H9 (cell line): ENCODE measurements at regions not wholly inside any gene's neighbourhood (a gene's known extent, or its start where the extent isn't known, plus 50 kb on each side); places are given as distances from the start of the nearest gene placed in this dataset.

Experiments
- DNase-seq: peaks from one replicate; pipeline ENCODE4 v3.0.0-alpha.2; 2017
- H2AFZ ChIP-seq: one replicate; pipeline ENCODE4 v1.6.1; 2013; ENCODE audit warnings: mild to moderate bottlenecking, low read length, control low read depth, moderate library complexity
- H2AK5ac ChIP-seq: 2 replicates; pipeline ENCODE4 v1.6.1; 2013; ENCODE audit warnings: low read length, control low read depth, mixed read lengths; ENCODE audit not compliant: insufficient read length
- H2BK120ac ChIP-seq: one replicate; pipeline ENCODE4 v1.6.1; 2013; ENCODE audit warnings: low read depth, mild to moderate bottlenecking, low read length, control low read depth, inconsistent platforms; ENCODE audit not compliant: poor library complexity, severe bottlenecking
- H2BK12ac ChIP-seq: 2 replicates; pipeline ENCODE4 v1.6.1; 2013; ENCODE audit warnings: low read length, control low read depth, mixed read lengths, low read depth; ENCODE audit not compliant: insufficient read length
- H2BK15ac ChIP-seq: 2 replicates; pipeline ENCODE4 v1.6.1; 2013; ENCODE audit warnings: low read depth, low read length, control low read depth
- H2BK20ac ChIP-seq: one replicate; pipeline ENCODE4 v1.6.1; 2013; ENCODE audit warnings: low read depth, mild to moderate bottlenecking, low read length, control low read depth, inconsistent platforms; ENCODE audit not compliant: poor library complexity, severe bottlenecking
- H2BK5ac ChIP-seq: 2 replicates; pipeline ENCODE4 v1.6.1; 2013; ENCODE audit warnings: low read length, control low read depth, mixed read lengths; ENCODE audit not compliant: insufficient read length
- H3K14ac ChIP-seq: 2 replicates; pipeline ENCODE4 v1.6.1; 2013; ENCODE audit warnings: low read length, control low read depth; ENCODE audit not compliant: insufficient read depth
- H3K18ac ChIP-seq: 2 replicates; pipeline ENCODE4 v1.6.1; 2013; ENCODE audit warnings: low read depth, mild to moderate bottlenecking, mixed read lengths, low read length, control low read depth; ENCODE audit not compliant: insufficient read length
- H3K23ac ChIP-seq: 2 replicates; pipeline ENCODE4 v1.6.1; 2013; ENCODE audit warnings: low read length, control low read depth, mixed read lengths, low read depth; ENCODE audit not compliant: insufficient read length
- H3K23me2 ChIP-seq: 2 replicates; pipeline ENCODE4 v1.6.1; 2013; ENCODE audit warnings: low read depth, mild to moderate bottlenecking, mixed read lengths, low read length, control low read depth; ENCODE audit not compliant: insufficient read length, poor library complexity, severe bottlenecking
- H3K27ac ChIP-seq: 2 replicates; pipeline ENCODE4 v1.5.1; 2013; ENCODE audit warnings: low read length, control low read depth, mixed read lengths, low read depth; ENCODE audit not compliant: insufficient read length
- H3K27me3 ChIP-seq: 2 replicates; pipeline ENCODE4 v1.6.1; 2013; ENCODE audit warnings: low read length, control low read depth, inconsistent platforms; ENCODE audit not compliant: insufficient read depth
- H3K4ac ChIP-seq: 2 replicates; pipeline ENCODE4 v1.6.1; 2013; ENCODE audit warnings: low read depth, mild to moderate bottlenecking, control low read depth, inconsistent platforms, low read length, moderate library complexity
- H3K4me1 ChIP-seq: 2 replicates; pipeline ENCODE4 v1.6.1; 2013; ENCODE audit warnings: low read length, control low read depth, inconsistent platforms; ENCODE audit not compliant: insufficient read depth
- H3K4me2 ChIP-seq: 2 replicates; pipeline ENCODE4 v1.6.1; 2013; ENCODE audit warnings: low read length, control low read depth, mixed read lengths; ENCODE audit not compliant: insufficient read length, insufficient read depth
- H3K56ac ChIP-seq: 2 replicates; pipeline ENCODE4 v1.6.1; 2013; ENCODE audit warnings: low read depth, mild to moderate bottlenecking, mixed read lengths, low read length, control low read depth; ENCODE audit not compliant: insufficient read length
- H3K79me1 ChIP-seq: 2 replicates; pipeline ENCODE4 v1.6.1; 2013; ENCODE audit warnings: low read depth, mild to moderate bottlenecking, moderate library complexity, low read length, control low read depth, inconsistent platforms; ENCODE audit not compliant: insufficient read depth, poor library complexity, severe bottlenecking
- H3K79me2 ChIP-seq: 2 replicates; pipeline ENCODE4 v1.6.1; 2013; ENCODE audit warnings: low read length, control low read depth, inconsistent platforms; ENCODE audit not compliant: insufficient read depth
- H3K9ac ChIP-seq: 2 replicates; pipeline ENCODE4 v1.6.1; 2013; ENCODE audit warnings: low read length, control low read depth, mixed read lengths; ENCODE audit not compliant: insufficient read length; ENCODE audit errors: extremely low read depth
- H3K9me3 ChIP-seq: one replicate; pipeline ENCODE4 v1.6.1; 2013; ENCODE audit warnings: low read depth, low read length, inconsistent platforms; ENCODE audit not compliant: control insufficient read depth
- H3T11ph ChIP-seq: one replicate; pipeline ENCODE4 v1.6.1; 2013; ENCODE audit warnings: mild to moderate bottlenecking, low read length, control low read depth, inconsistent platforms
- H4K20me1 ChIP-seq: one replicate; pipeline ENCODE4 v1.6.1; 2013; ENCODE audit not compliant: control insufficient read depth, insufficient read length, insufficient read depth
- H4K5ac ChIP-seq: 2 replicates; pipeline ENCODE4 v1.6.1; 2013; ENCODE audit warnings: low read depth, mild to moderate bottlenecking, mixed read lengths, low read length, control low read depth; ENCODE audit not compliant: insufficient read length
- H4K8ac ChIP-seq: replicated peaks from 2 replicates; pipeline ENCODE4 v1.6.1; 2013; ENCODE audit warnings: low read length, control low read depth, mixed read lengths, low read depth; ENCODE audit not compliant: insufficient read length
- H4K91ac ChIP-seq: 2 replicates; pipeline ENCODE4 v1.6.1; 2013; ENCODE audit warnings: low read depth, mild to moderate bottlenecking, moderate library complexity, mixed read lengths, low read length, control low read depth; ENCODE audit not compliant: insufficient read length
- H3K27ac Mint-ChIP-seq, 3 experiments: 2 replicates in 2 of 3; 3 replicates in 1 of 3; pipeline ENCODE4 v1.8.0; 2020 to 2021; ENCODE audit warnings: mixed read lengths in 3 of 3, mild to moderate bottlenecking in 1 of 3, moderate library complexity in 1 of 3
- H3K27me3 Mint-ChIP-seq: 2 replicates; pipeline ENCODE4 v1.8.0; 2021; ENCODE audit warnings: low read depth, mild to moderate bottlenecking, moderate library complexity, mixed read lengths
- H3K36me3 Mint-ChIP-seq, 3 experiments: 2 replicates in 2 of 3; 3 replicates in 1 of 3; pipeline ENCODE4 v1.8.0; 2020 to 2021; ENCODE audit warnings: low read depth in 3 of 3, mixed read lengths in 3 of 3; ENCODE audit not compliant: insufficient read depth in 1 of 3
- H3K4me1 Mint-ChIP-seq, 2 experiments: 2 replicates each; pipeline ENCODE4 v1.8.0; 2020; ENCODE audit warnings: mixed read lengths in 2 of 2
- H3K4me3 Mint-ChIP-seq, 2 experiments: 2 replicates in 1 of 2; 3 replicates in 1 of 2; pipeline ENCODE4 v1.8.0; 2020 to 2021; ENCODE audit warnings: mild to moderate bottlenecking in 2 of 2, mixed read lengths in 2 of 2, moderate library complexity in 1 of 2
- H3K9me3 Mint-ChIP-seq, 2 experiments: 2 replicates in 1 of 2; 3 replicates in 1 of 2; pipeline ENCODE4 v1.8.0; 2020; ENCODE audit warnings: mild to moderate bottlenecking in 2 of 2, mixed read lengths in 2 of 2, moderate library complexity in 1 of 2
- WGBS: extraction: QIAGEN DNeasy Blood & Tissue Kit; methylation state at CpG from one replicate; pipeline ENCODE4 v1.1.7; 2013; ENCODE audit warnings: missing lambda C conversion rate, low lambda C conversion rate, mixed read lengths; ENCODE audit not compliant: insufficient read length; ENCODE audit errors: extremely low coverage; 5-methylcytosine and 5-hydroxymethylcytosine counted together
- TF ChIP-seq, protein P1 (sequence below): fragments of 200-600 bp; sonication (generic); conservative IDR thresholded peaks from 3 replicates; pipeline ENCODE4 v1.8.0; 2021; ENCODE audit warnings: antibody characterized with exemption, mild to moderate bottlenecking

GRCh38 chr4:114296126-114296525, 302.5 kb upstream of the UGT8 start:
- Histone ChIP-seq H3K79me1 (no peaks in the 10 kb centered on the region), H3K79me2 (no peaks in the 10 kb centered on the region), H3T11ph (no peak overlapping the region), H4K5ac (no peak overlapping the region), H2BK12ac (no peak overlapping the region), H3K4me2 (no peak overlapping the region), H3K9me3 (no peaks in the 10 kb centered on the region), H3K56ac (no peak overlapping the region), H2BK20ac (no peak overlapping the region), H3K23me2 (no peaks in the 10 kb centered on the region), H2BK15ac (no peak overlapping the region), H3K27ac (no peak overlapping the region), H3K4me1 (no peaks in the 10 kb centered on the region), H4K91ac (no peak overlapping the region), H2AFZ (no peak overlapping the region), H4K8ac (no peak overlapping the region), H2BK120ac (no peak overlapping the region), H3K27me3 (no peaks in the 10 kb centered on the region), H3K9ac (no peak overlapping the region), H3K4ac (no peak overlapping the region), H3K23ac (no peak overlapping the region), H2BK5ac (no peak overlapping the region), H3K18ac (no peak overlapping the region), H4K20me1 (no peaks in the 10 kb centered on the region), H3K14ac (no peak overlapping the region), H2AK5ac (no peak overlapping the region)
- H3K4me1 Mint-ChIP-seq: no peaks in the 10 kb centered on the region
- no peak overlapping the region for H3K27ac Mint-ChIP-seq
- peaks cover 8 to 25% of the 10 kb centered on the region in 2 experiments for H3K9me3 Mint-ChIP-seq
- H3K27me3 Mint-ChIP-seq: no peaks in the 10 kb centered on the region; the same call in 1 of the 2 replicates
- H3K36me3 Mint-ChIP-seq: peaks cover 5 to 11% (median 6%) of the 10 kb centered on the region in 3 experiments; a peak in 6 of 7 replicates
- DNase-seq: no peak
- TF ChIP-seq, protein P1, sequence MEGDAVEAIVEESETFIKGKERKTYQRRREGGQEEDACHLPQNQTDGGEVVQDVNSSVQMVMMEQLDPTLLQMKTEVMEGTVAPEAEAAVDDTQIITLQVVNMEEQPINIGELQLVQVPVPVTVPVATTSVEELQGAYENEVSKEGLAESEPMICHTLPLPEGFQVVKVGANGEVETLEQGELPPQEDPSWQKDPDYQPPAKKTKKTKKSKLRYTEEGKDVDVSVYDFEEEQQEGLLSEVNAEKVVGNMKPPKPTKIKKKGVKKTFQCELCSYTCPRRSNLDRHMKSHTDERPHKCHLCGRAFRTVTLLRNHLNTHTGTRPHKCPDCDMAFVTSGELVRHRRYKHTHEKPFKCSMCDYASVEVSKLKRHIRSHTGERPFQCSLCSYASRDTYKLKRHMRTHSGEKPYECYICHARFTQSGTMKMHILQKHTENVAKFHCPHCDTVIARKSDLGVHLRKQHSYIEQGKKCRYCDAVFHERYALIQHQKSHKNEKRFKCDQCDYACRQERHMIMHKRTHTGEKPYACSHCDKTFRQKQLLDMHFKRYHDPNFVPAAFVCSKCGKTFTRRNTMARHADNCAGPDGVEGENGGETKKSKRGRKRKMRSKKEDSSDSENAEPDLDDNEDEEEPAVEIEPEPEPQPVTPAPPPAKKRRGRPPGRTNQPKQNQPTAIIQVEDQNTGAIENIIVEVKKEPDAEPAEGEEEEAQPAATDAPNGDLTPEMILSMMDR: no peak
- no peak overlapping the region for H3K4me3 Mint-ChIP-seq
- no CpG with 5 or more reads among the region's 17 CpGs for WGBS
